Mammary epithelial cell (primary cell): ENCODE measurements at regions not wholly inside any gene's neighbourhood (a gene's known extent, or its start where the extent isn't known, plus 50 kb on each side); places are given as distances from the start of the nearest gene placed in this dataset.

Source experiments
- EZH2 ChIP-seq: IDR thresholded peaks from 2 replicates; pipeline ENCODE4 v1.6.1; 2012; ENCODE audit warnings: low read length, inconsistent platforms, borderline replicate concordance
- TF ChIP-seq, protein P1 (sequence below), 2 donors: IDR thresholded peaks in 1 of 2; conservative IDR thresholded peaks in 1 of 2; 2 replicates each; pipeline ENCODE4 v1.5.1; 2011 to 2012; ENCODE audit warnings: inconsistent platforms in 2 of 2, low read length in 2 of 2, mild to moderate bottlenecking in 2 of 2, control low read depth in 1 of 2, low read depth in 1 of 2; ENCODE audit not compliant: insufficient read depth in 1 of 2; ENCODE audit errors: extremely low read depth in 1 of 2

DNA sequence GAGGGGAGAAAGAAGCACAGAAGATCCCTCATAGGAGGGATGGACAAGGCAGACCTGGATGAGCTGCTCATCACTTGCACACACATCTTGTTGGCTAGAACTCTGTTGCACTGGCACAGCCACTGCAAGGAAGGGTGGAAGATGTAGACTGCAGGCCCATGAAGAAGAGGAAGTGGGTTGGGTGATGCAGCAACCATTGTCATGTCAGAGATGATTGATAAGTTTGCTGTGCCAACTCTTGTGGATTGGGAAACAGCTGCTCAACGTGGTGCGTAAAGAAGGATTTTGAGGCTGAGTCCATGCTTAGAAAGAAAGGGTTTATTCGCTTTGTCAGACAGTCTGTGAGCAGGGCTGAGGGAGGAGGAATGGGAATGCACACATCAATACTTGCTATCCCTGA, 161.4 kb upstream of the MPHOSPH6 start:
- TF ChIP-seq, protein P1, sequence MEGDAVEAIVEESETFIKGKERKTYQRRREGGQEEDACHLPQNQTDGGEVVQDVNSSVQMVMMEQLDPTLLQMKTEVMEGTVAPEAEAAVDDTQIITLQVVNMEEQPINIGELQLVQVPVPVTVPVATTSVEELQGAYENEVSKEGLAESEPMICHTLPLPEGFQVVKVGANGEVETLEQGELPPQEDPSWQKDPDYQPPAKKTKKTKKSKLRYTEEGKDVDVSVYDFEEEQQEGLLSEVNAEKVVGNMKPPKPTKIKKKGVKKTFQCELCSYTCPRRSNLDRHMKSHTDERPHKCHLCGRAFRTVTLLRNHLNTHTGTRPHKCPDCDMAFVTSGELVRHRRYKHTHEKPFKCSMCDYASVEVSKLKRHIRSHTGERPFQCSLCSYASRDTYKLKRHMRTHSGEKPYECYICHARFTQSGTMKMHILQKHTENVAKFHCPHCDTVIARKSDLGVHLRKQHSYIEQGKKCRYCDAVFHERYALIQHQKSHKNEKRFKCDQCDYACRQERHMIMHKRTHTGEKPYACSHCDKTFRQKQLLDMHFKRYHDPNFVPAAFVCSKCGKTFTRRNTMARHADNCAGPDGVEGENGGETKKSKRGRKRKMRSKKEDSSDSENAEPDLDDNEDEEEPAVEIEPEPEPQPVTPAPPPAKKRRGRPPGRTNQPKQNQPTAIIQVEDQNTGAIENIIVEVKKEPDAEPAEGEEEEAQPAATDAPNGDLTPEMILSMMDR (conservative IDR thresholded peaks at IDR 0.05 in 1 of 2, IDR thresholded peaks at IDR 0.05 in 1 of 2; ENCODE audit: extremely low read depth in 1 of 2, insufficient read depth in 1 of 2, low read depth in 1 of 2, low read length in 2 of 2), result no peak
- no peak for TF ChIP-seq EZH2
